ENCODE measurements at regions not wholly inside any gene's neighbourhood (a gene's known extent, or its start where the extent isn't known, plus 50 kb on each side); places are given as distances from the start of the nearest gene placed in this dataset.

DNA sequence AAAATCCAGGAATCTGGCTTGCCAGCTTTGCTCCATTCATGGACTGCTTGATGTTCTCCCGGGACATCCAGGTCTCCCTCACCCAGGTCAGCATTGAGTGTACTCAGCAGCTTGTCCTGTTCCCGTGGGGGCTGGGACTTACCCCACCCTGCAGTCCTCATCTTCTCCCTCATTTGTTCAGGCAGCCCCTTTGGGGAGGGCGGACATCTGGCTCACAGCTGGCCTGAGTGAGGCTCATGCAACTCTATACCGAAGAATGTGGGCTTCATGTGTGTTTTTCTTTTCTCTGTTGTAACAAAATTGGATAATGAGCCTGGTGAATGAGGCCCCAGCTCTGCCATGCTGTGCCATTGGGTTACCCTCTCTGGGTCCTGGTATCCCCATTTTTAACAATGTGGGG is 227.7 kb upstream of the TENM4 start:
- no peaks in the 10 kb centered on the region; a peak in 1 of 8 replicates for H3K36me3 ChIP-seq (ENCODE audit: control insufficient read depth in 2 of 4, insufficient read depth in 4 of 4, low read length in 3 of 4)
- no peak overlapping the region for H3K4me2 ChIP-seq (ENCODE audit: insufficient read depth in 1 of 2, low read depth in 2 of 2, low read length in 2 of 2)
- WGBS, 2 experiments (ENCODE audit: extremely low coverage in 1 of 2, insufficient coverage in 1 of 2, insufficient read length in 1 of 2, insufficient replicate concordance in 2 of 2, low coverage in 1 of 2, low lambda C conversion rate in 2 of 2, missing lambda C conversion rate in 1 of 2): 85% methylated on average over 4 of the region's 4 CpGs; no CpG with 5 or more reads in 1 of the 2 experiments
- no peaks in the 10 kb centered on the region for H3K79me2 ChIP-seq (ENCODE audit: control insufficient read depth in 1 of 2, insufficient read depth in 2 of 2, low read length in 2 of 2)
- H3K27me3 ChIP-seq (replicated peaks in 1 of 4; ENCODE audit: control insufficient read depth in 3 of 4, extremely low read depth in 1 of 4, insufficient read depth in 3 of 4, low read length in 3 of 4): peaks cover 0 to 1% (median 0%) of the 10 kb centered on the region in 4 experiments; a peak in 1 of 7 replicates
- no peak overlapping the region for H2AK5ac ChIP-seq (ENCODE audit: low read depth, low read length)
- H3K14ac ChIP-seq (ENCODE audit: insufficient read length): no peak overlapping the region
- TF ChIP-seq GTF2F1 (IDR thresholded peaks at IDR 0.05; ENCODE audit: borderline replicate concordance, low read depth, low read length): no peak
- TF ChIP-seq KDM1A (IDR thresholded peaks at IDR 0.05; ENCODE audit: borderline replicate concordance, low read length): no peak
- no peak for TF ChIP-seq EP300 (IDR thresholded peaks at IDR 0.05; ENCODE audit: borderline replicate concordance in 1 of 2, low read depth in 2 of 2, low read length in 2 of 2)
- TF ChIP-seq CTBP2 (IDR thresholded peaks at IDR 0.05; ENCODE audit: borderline replicate concordance, insufficient read depth, insufficient read length, low read length): no peak
- no peak for TF ChIP-seq BCL11A (IDR thresholded peaks at IDR 0.05; ENCODE audit: low read depth in 2 of 2, low read length in 2 of 2)
- TF ChIP-seq TCF12 (IDR thresholded peaks at IDR 0.05; ENCODE audit: low read depth, low read length): no peak
- TF ChIP-seq MAFK (IDR thresholded peaks at IDR 0.05; ENCODE audit: low read depth, low read length): no peak
- no peak for TF ChIP-seq SIRT6 (IDR thresholded peaks at IDR 0.05; ENCODE audit: low read length)
- no peak for TF ChIP-seq GABPA (IDR thresholded peaks at IDR 0.05; ENCODE audit: borderline replicate concordance, insufficient read depth, low read length)
- no peak for TF ChIP-seq HDAC2 (IDR thresholded peaks at IDR 0.05; ENCODE audit: borderline replicate concordance in 1 of 2, low read depth in 2 of 2, low read length in 2 of 2)
- no peak for TF ChIP-seq NRF1 (IDR thresholded peaks at IDR 0.05; ENCODE audit: low read depth, low read length)
- TF ChIP-seq RFX5 (IDR thresholded peaks at IDR 0.05; ENCODE audit: borderline replicate concordance, low read depth, low read length): no peak
- TF ChIP-seq CBX8 (IDR thresholded peaks at IDR 0.05; ENCODE audit: borderline replicate concordance, low read depth, low read length): no peak
- no peaks in the 10 kb centered on the region for H3K23me2 ChIP-seq (ENCODE audit: low read depth, low read length)
- no peak overlapping the region for H2BK15ac ChIP-seq (ENCODE audit: low read length)
- H3K56ac ChIP-seq (replicated peaks; ENCODE audit: insufficient read length, low read depth, low read length): no peak overlapping the region
- H3K9ac ChIP-seq (replicated peaks in 1 of 4; ENCODE audit: extremely low read depth in 1 of 4, low read depth in 3 of 4, low read length in 3 of 4): no peak overlapping the region
- H2BK20ac ChIP-seq (ENCODE audit: low read length): no peak overlapping the region
- H3K9me3 ChIP-seq (ENCODE audit: insufficient read depth in 2 of 2, low read depth in 1 of 2, low read length in 1 of 2): no peaks in the 10 kb centered on the region
- FAIRE-seq (no peak), DNase-seq (ENCODE audit: low read depth in 1 of 2, low spot score in 2 of 2) (no peak)
- H3K23ac ChIP-seq (ENCODE audit: insufficient read length): no peak overlapping the region
- H2BK120ac ChIP-seq (replicated peaks; ENCODE audit: low read depth, low read length): no peak overlapping the region
- H3K79me1 ChIP-seq (ENCODE audit: low read depth, low read length): no peaks in the 10 kb centered on the region
- ChIA-PET CTCF (ENCODE audit: partially characterized antibody) (interaction anchor here (1.3 kb wide), 1 partner anchor 267 kb away, joined by 4 read pairs; no protein-coding TSS in a partner anchor), POLR2A (ENCODE audit: partially characterized antibody) (no interaction called here)
- no peak overlapping the region for H4K91ac ChIP-seq (replicated peaks; ENCODE audit: insufficient read length, low read length)
- no peak overlapping the region for H3K18ac ChIP-seq (ENCODE audit: extremely low read depth, low read length)
- H4K20me1 ChIP-seq (replicated peaks in 1 of 2; ENCODE audit: control insufficient read depth in 1 of 2, insufficient read depth in 2 of 2, low read length in 2 of 2): no peaks in the 10 kb centered on the region
- no peak overlapping the region for H4K8ac ChIP-seq (ENCODE audit: extremely low read depth, insufficient read depth, low read length)
- no peak overlapping the region for H4K5ac ChIP-seq (ENCODE audit: insufficient read length, low read depth, low read length)
- peak overlapping the region; percentile 66; the same call in 1 of the 2 replicates for H2AFZ ChIP-seq (ENCODE audit: low read length)
- no peak overlapping the region for H3K4ac ChIP-seq (replicated peaks; ENCODE audit: insufficient read length, low read depth, low read length)
- no peak overlapping the region for H2BK5ac ChIP-seq (ENCODE audit: low read depth, low read length)
- H3K4me3 ChIP-seq (ENCODE audit: extremely low read depth in 1 of 4, insufficient read depth in 2 of 4, low read depth in 3 of 4, low read length in 4 of 4): no peak overlapping the region
- H3K27ac ChIP-seq (ENCODE audit: low read depth, low read length): no peak overlapping the region
- no peak overlapping the region for H2BK12ac ChIP-seq (ENCODE audit: low read depth, low read length)
- peaks cover 0 to 4% (median 0%) of the 10 kb centered on the region in 4 experiments; a peak in 1 of 7 replicates for H3K4me1 ChIP-seq (replicated peaks in 1 of 4; ENCODE audit: control insufficient read depth in 3 of 4, insufficient read depth in 4 of 4, low read length in 3 of 4)

Measured in H1 (cell line).